Naive thymus-derived CD4-positive, alpha-beta T cell (primary cell): ENCODE measurements at regions not wholly inside any gene's neighbourhood (a gene's known extent, or its start where the extent isn't known, plus 50 kb on each side); places are given as distances from the start of the nearest gene placed in this dataset.

Experiments used
- ATAC-seq: fragments of 150-1000 bp; cut with Tn5 transposase; 2 replicates; pipeline ENCODE4 v1.10.0; 2021; ENCODE audit warnings: mild to moderate bottlenecking, moderate library complexity
- CTCF ChIA-PET: fragments of 350-600 bp; sonication (Branson Sonifier 250); formaldehyde crosslinking; loops from one replicate; lab custom pipeline; 2021; ENCODE audit warnings: antibody characterized with exemption; lab: Charles Lee
- POLR2A ChIA-PET: fragments of 350-600 bp; sonication (Branson Sonifier 250); formaldehyde crosslinking; loops from one replicate; lab custom pipeline; 2021; ENCODE audit warnings: antibody characterized with exemption, inconsistent platforms; lab: Charles Lee
- DNase-seq, 9 donors: peaks; one replicate each; pipeline versions ENCODE4 v3.0.0 to v3.0.0-alpha.2; 2020 to 2022; ENCODE audit warnings: mixed read lengths in 1 of 9
- H3K27ac ChIP-seq: one replicate; pipeline ENCODE4 v1.7.0; 2013; ENCODE audit warnings: mild to moderate bottlenecking, low read depth, low read length, moderate library complexity
- H3K27me3 ChIP-seq, 2 donors: one replicate each; pipeline ENCODE4 v1.7.0; 2013; ENCODE audit warnings: low read length in 2 of 2, mild to moderate bottlenecking in 2 of 2, moderate library complexity in 2 of 2; ENCODE audit not compliant: control insufficient read depth in 2 of 2, insufficient read depth in 2 of 2
- H3K36me3 ChIP-seq, 3 experiments: 1 replicate in 2 of 3; 2 replicates in 1 of 3; pipeline ENCODE4 v1.7.0; 2013; ENCODE audit warnings: low read length in 3 of 3, mild to moderate bottlenecking in 3 of 3, moderate library complexity in 1 of 3; ENCODE audit not compliant: insufficient read depth in 3 of 3, control insufficient read depth in 2 of 3
- H3K4me1 ChIP-seq, 2 donors: one replicate each; pipeline ENCODE4 v1.7.0; 2013; ENCODE audit warnings: low read length in 2 of 2, mild to moderate bottlenecking in 2 of 2, moderate library complexity in 1 of 2; ENCODE audit not compliant: control insufficient read depth in 2 of 2, insufficient read depth in 2 of 2
- H3K4me3 ChIP-seq: 2 replicates; pipeline ENCODE4 v1.7.0; 2013; ENCODE audit warnings: mild to moderate bottlenecking, low read length
- H3K9me3 ChIP-seq, 3 experiments: 1 replicate in 2 of 3; 2 replicates in 1 of 3; pipeline ENCODE4 v1.7.0; 2013; ENCODE audit warnings: low read length in 3 of 3; ENCODE audit not compliant: control insufficient read depth in 2 of 3
- H3K27ac Mint-ChIP-seq, 9 donors: one replicate each; pipeline ENCODE4 v1.8.0; 2020 to 2022; ENCODE audit warnings: mixed read lengths in 9 of 9, mild to moderate bottlenecking in 8 of 9, moderate library complexity in 5 of 9, inconsistent platforms in 2 of 9
- H3K27me3 Mint-ChIP-seq, 5 donors: one replicate each; pipeline ENCODE4 v1.8.0; 2021 to 2022; ENCODE audit warnings: mixed read lengths in 5 of 5, mild to moderate bottlenecking in 1 of 5
- H3K36me3 Mint-ChIP-seq, 5 donors: one replicate each; pipeline ENCODE4 v1.8.0; 2020 to 2022; ENCODE audit warnings: mixed read lengths in 5 of 5, mild to moderate bottlenecking in 3 of 5, inconsistent platforms in 1 of 5
- H3K4me1 Mint-ChIP-seq, 7 donors: one replicate each; pipeline ENCODE4 v1.8.0; 2020 to 2022; ENCODE audit warnings: mixed read lengths in 7 of 7, mild to moderate bottlenecking in 3 of 7, inconsistent platforms in 1 of 7
- H3K4me3 Mint-ChIP-seq, 10 donors: one replicate each; pipeline ENCODE4 v1.8.0; 2020 to 2022; ENCODE audit warnings: mild to moderate bottlenecking in 10 of 10, mixed read lengths in 10 of 10, moderate library complexity in 6 of 10, inconsistent platforms in 2 of 10
- H3K9me3 Mint-ChIP-seq, 11 donors: one replicate each; pipeline ENCODE4 v1.8.0; 2020 to 2022; ENCODE audit warnings: mixed read lengths in 11 of 11, mild to moderate bottlenecking in 4 of 11, inconsistent platforms in 1 of 11, moderate library complexity in 1 of 11
- intact Hi-C, 2 donors: fragments of 100-400 bp; cut with micrococcal nuclease; formaldehyde crosslinking; loops; one replicate each; pipeline ENCODE4 v1.15.1; 2023

GRCh38 chr5:104932431-104932830 lies 1369.8 kb upstream of the NUDT12 start:
- H3K27ac Mint-ChIP-seq, result no peak overlapping the region
- ATAC-seq (no peak), DNase-seq (no peak)
- Histone ChIP-seq H3K36me3 (no peaks in the 10 kb centered on the region), H3K4me3 (no peak overlapping the region), H3K27me3 (no peaks in the 10 kb centered on the region), H3K27ac (no peak overlapping the region), H3K9me3 (no peaks in the 10 kb centered on the region), H3K4me1 (no peaks in the 10 kb centered on the region)
- no peaks in the 10 kb centered on the region for H3K27me3 Mint-ChIP-seq
- POLR2A ChIA-PET, result no interaction called here
- H3K4me3 Mint-ChIP-seq, result no peak overlapping the region
- H3K9me3 Mint-ChIP-seq, result peaks cover 0 to 18% (median 4%) of the 10 kb centered on the region in 11 donors
- CTCF ChIA-PET, result no interaction called here
- H3K36me3 Mint-ChIP-seq, result no peaks in the 10 kb centered on the region
- no peaks in the 10 kb centered on the region for H3K4me1 Mint-ChIP-seq
- intact Hi-C loops, result no loop called here

GRCh38 chr5:104928906-104929520 lies 1366.4 kb upstream of the NUDT12 start:
- H3K27me3 ChIP-seq, result no peaks in the 10 kb centered on the region
- H3K36me3 ChIP-seq, result no peaks in the 10 kb centered on the region
- Mint-ChIP-seq H3K9me3 (peaks cover 2 to 15% (median 7%) of the 10 kb centered on the region in 11 donors), H3K36me3 (no peaks in the 10 kb centered on the region), H3K4me1 (no peaks in the 10 kb centered on the region), H3K27ac (no peak overlapping the region), H3K27me3 (no peaks in the 10 kb centered on the region), H3K4me3 (no peak overlapping the region)
- ATAC-seq (no peak), DNase-seq (no peak)
- no peak overlapping the region for H3K4me3 ChIP-seq
- H3K4me1 ChIP-seq, result no peaks in the 10 kb centered on the region
- intact Hi-C loops, result no loop called here
- H3K27ac ChIP-seq, result no peak overlapping the region
- ChIA-PET POLR2A (no interaction called here), CTCF (no interaction called here)
- H3K9me3 ChIP-seq, result no peaks in the 10 kb centered on the region

- Mint-ChIP-seq H3K4me3 (no peak overlapping the region), H3K27ac (no peak overlapping the region), H3K36me3 (no peaks in the 10 kb centered on the region), H3K27me3 (no peaks in the 10 kb centered on the region), H3K4me1 (no peaks in the 10 kb centered on the region), H3K9me3 (peaks cover 0 to 14% (median 1%) of the 10 kb centered on the region in 11 donors)
- H3K9me3 ChIP-seq, result no peaks in the 10 kb centered on the region
- no peak overlapping the region for H3K4me3 ChIP-seq
- no peaks in the 10 kb centered on the region for H3K4me1 ChIP-seq
- no peak overlapping the region for H3K27ac ChIP-seq
- intact Hi-C loops, result no loop called here
- no peaks in the 10 kb centered on the region for H3K36me3 ChIP-seq
- no peak for ATAC-seq
- no peak for DNase-seq
- CTCF ChIA-PET, result no interaction called here
- H3K27me3 ChIP-seq, result no peaks in the 10 kb centered on the region
- POLR2A ChIA-PET, result no interaction called here
Observed at GRCh38 chr5:104915226-104915625, 1352.6 kb upstream of the NUDT12 start.

GRCh38 chr5:104914536-104915070 lies 1352.0 kb upstream of the NUDT12 start:
- ChIA-PET CTCF (no interaction called here), POLR2A (no interaction called here)
- Histone ChIP-seq H3K27me3 (no peaks in the 10 kb centered on the region), H3K36me3 (no peaks in the 10 kb centered on the region), H3K27ac (no peak overlapping the region), H3K4me1 (no peaks in the 10 kb centered on the region), H3K4me3 (no peak overlapping the region), H3K9me3 (no peaks in the 10 kb centered on the region)
- Mint-ChIP-seq H3K36me3 (no peaks in the 10 kb centered on the region), H3K4me1 (no peaks in the 10 kb centered on the region), H3K4me3 (no peak overlapping the region), H3K9me3 (peaks cover 0 to 8% (median 1%) of the 10 kb centered on the region in 11 donors), H3K27ac (no peak overlapping the region), H3K27me3 (no peaks in the 10 kb centered on the region)
- no peak for DNase-seq
- no peak for ATAC-seq
- intact Hi-C loops, result no loop called here

GRCh38 chr5:104913841-104914281 lies 1351.3 kb upstream of the NUDT12 start:
- no peaks in the 10 kb centered on the region for H3K4me1 ChIP-seq
- no peak overlapping the region for H3K4me3 Mint-ChIP-seq
- no peaks in the 10 kb centered on the region for H3K36me3 Mint-ChIP-seq
- ChIA-PET CTCF (no interaction called here), POLR2A (no interaction called here)
- H3K4me1 Mint-ChIP-seq, result no peaks in the 10 kb centered on the region
- no peaks in the 10 kb centered on the region for H3K27me3 Mint-ChIP-seq
- H3K9me3 ChIP-seq, result no peaks in the 10 kb centered on the region
- H3K27me3 ChIP-seq, result no peaks in the 10 kb centered on the region
- H3K27ac ChIP-seq, result no peak overlapping the region
- intact Hi-C loops, result no loop called here
- ATAC-seq (no peak), DNase-seq (no peak)
- peaks cover 0 to 6% (median 1%) of the 10 kb centered on the region in 11 donors for H3K9me3 Mint-ChIP-seq
- H3K4me3 ChIP-seq, result no peak overlapping the region
- H3K36me3 ChIP-seq, result no peaks in the 10 kb centered on the region
- H3K27ac Mint-ChIP-seq, result no peak overlapping the region

- Histone ChIP-seq H3K36me3 (no peaks in the 10 kb centered on the region), H3K4me1 (no peaks in the 10 kb centered on the region), H3K27me3 (no peaks in the 10 kb centered on the region), H3K27ac (no peak overlapping the region), H3K9me3 (no peaks in the 10 kb centered on the region), H3K4me3 (no peak overlapping the region)
- H3K27ac Mint-ChIP-seq, result no peak overlapping the region
- ChIA-PET POLR2A (no interaction called here), CTCF (no interaction called here)
- H3K9me3 Mint-ChIP-seq, result peaks cover 0 to 5% (median 0%) of the 10 kb centered on the region in 11 donors
- H3K4me1 Mint-ChIP-seq, result no peaks in the 10 kb centered on the region
- DNase-seq (no peak), ATAC-seq (no peak)
- no peak overlapping the region for H3K4me3 Mint-ChIP-seq
- H3K36me3 Mint-ChIP-seq, result no peaks in the 10 kb centered on the region
- no peaks in the 10 kb centered on the region for H3K27me3 Mint-ChIP-seq
- intact Hi-C loops, result no loop called here
Observed at GRCh38 chr5:104909803-104910202, 1347.2 kb upstream of the NUDT12 start.

GRCh38 chr5:104904561-104904960 lies 1342.0 kb upstream of the NUDT12 start:
- Mint-ChIP-seq H3K4me1 (no peaks in the 10 kb centered on the region), H3K36me3 (no peaks in the 10 kb centered on the region), H3K4me3 (no peak overlapping the region), H3K27me3 (no peaks in the 10 kb centered on the region), H3K27ac (no peak overlapping the region), H3K9me3 (peaks cover 0 to 8% (median 0%) of the 10 kb centered on the region in 11 donors)
- ATAC-seq, result no peak
- CTCF ChIA-PET, result no interaction called here
- POLR2A ChIA-PET, result no interaction called here
- no peaks in the 10 kb centered on the region for H3K36me3 ChIP-seq
- DNase-seq, result no peak
- no peaks in the 10 kb centered on the region for H3K27me3 ChIP-seq
- H3K27ac ChIP-seq, result no peak overlapping the region
- no peaks in the 10 kb centered on the region for H3K9me3 ChIP-seq
- no peaks in the 10 kb centered on the region for H3K4me1 ChIP-seq
- intact Hi-C loops, result no loop called here
- H3K4me3 ChIP-seq, result no peak overlapping the region
